Ovary (tissue), 3 donors: ENCODE measurements at regions not wholly inside any gene's neighbourhood (a gene's known extent, or its start where the extent isn't known, plus 50 kb on each side); places are given as distances from the start of the nearest gene placed in this dataset.

Source experiments
- CTCF ChIP-seq, 3 donors: fragments of 450-650 bp in 2 of 3; fragments of 200-600 bp in 1 of 3; IDR thresholded peaks; one replicate each; pipeline versions ENCODE4 v1.5.1 to v1.8.0; 2016 to 2022; ENCODE audit warnings: antibody characterized with exemption in 3 of 3, mild to moderate bottlenecking in 1 of 3
- POLR2A ChIP-seq: fragments of 450-650 bp; IDR thresholded peaks from one replicate; pipeline ENCODE4 v1.6.1; 2017; ENCODE audit warnings: antibody characterized with exemption, mild to moderate bottlenecking, moderate library complexity
- donor health status: DM: no; HTN: no; CAD: no.

GRCh38 chr14:105982664-105983063, 456.3 kb downstream of the TMEM121 start:
- TF ChIP-seq CTCF (IDR thresholded peaks at IDR 0.05): no peak
- no peak for TF ChIP-seq POLR2A
